BLaER1 treated with 17β-estradiol and CSF1 and Interleukin-3, amounts not matched to agents 10 nM and 100 nM (cell line): ENCODE measurements at regions not wholly inside any gene's neighbourhood (a gene's known extent, or its start where the extent isn't known, plus 50 kb on each side); places are given as distances from the start of the nearest gene placed in this dataset.

Experiments used
- H3K27ac ChIP-seq, 11 experiments: shearing (Covaris generic); formaldehyde crosslinking; 2 replicates each; pipeline ENCODE4 v1.8.1; 2022
- H3K27me3 ChIP-seq, 11 experiments: shearing (Covaris generic); formaldehyde crosslinking; 2 replicates each; pipeline ENCODE4 v1.8.1; 2022
- H3K36me3 ChIP-seq, 11 experiments: shearing (Covaris generic); formaldehyde crosslinking; 2 replicates each; pipeline ENCODE4 v1.8.1; 2022
- H3K4me1 ChIP-seq, 10 experiments: shearing (Covaris generic); formaldehyde crosslinking; 2 replicates each; pipeline ENCODE4 v1.8.1; 2022
- H3K4me2 ChIP-seq, 11 experiments: shearing (Covaris generic); formaldehyde crosslinking; 2 replicates each; pipeline ENCODE4 v1.8.1; 2022
- H3K4me3 ChIP-seq, 10 experiments: shearing (Covaris generic); formaldehyde crosslinking; 2 replicates each; pipeline ENCODE4 v1.8.1; 2022
- H3K9ac ChIP-seq, 11 experiments: shearing (Covaris generic); formaldehyde crosslinking; 2 replicates each; pipeline ENCODE4 v1.8.1; 2022
- H3K9me3 ChIP-seq, 11 experiments: shearing (Covaris generic); formaldehyde crosslinking; replicated peaks in 1 of 11; 2 replicates each; pipeline ENCODE4 v1.8.1; 2022
- H4K20me1 ChIP-seq, 11 experiments: shearing (Covaris generic); formaldehyde crosslinking; 2 replicates each; pipeline ENCODE4 v1.8.1; 2022
- Cebpa-rat ChIP-seq, 11 experiments: shearing (Covaris generic); IDR thresholded peaks; 2 replicates each; pipeline ENCODE4 v1.8.1; 2022

GRCh38 chr3:13152826-13153710 lies 79.8 kb upstream of the IQSEC1 start:
- H3K4me2 ChIP-seq: peak overlapping the region in 8 of 11 experiments; percentile 26 to 76 (median 58); a peak in 15 of 22 replicates

GRCh38 chr3:13150624-13151023 lies 77.4 kb upstream of the IQSEC1 start:
- Histone ChIP-seq H3K9me3 (peaks cover 5 to 15% (median 10%) of the 10 kb centered on the region in 11 experiments), H3K4me3 (no peak overlapping the region), H3K27ac (no peak overlapping the region), H3K4me2 (peak overlapping the region in 8 of 11 experiments; percentile 68 to 93 (median 88); a peak in 10 of 22 replicates), H3K27me3 (no peaks in the 10 kb centered on the region), H3K9ac (no peak overlapping the region), H4K20me1 (no peaks in the 10 kb centered on the region), H3K4me1 (peaks cover 9 to 59% (median 43%) of the 10 kb centered on the region in 10 experiments), H3K36me3 (no peaks in the 10 kb centered on the region; a peak in 1 of 22 replicates)
- no peak for TF ChIP-seq Cebpa-rat (IDR thresholded peaks at IDR 0.05)

More at GRCh38 chr3:13152826-13153710, 79.8 kb upstream of the IQSEC1 start:
- Histone ChIP-seq H3K27ac (no peak overlapping the region), H3K9ac (no peak overlapping the region), H3K4me1 (peaks cover 9 to 50% (median 38%) of the 10 kb centered on the region in 10 experiments), H3K9me3 (peaks cover 9 to 25% (median 21%) of the 10 kb centered on the region in 11 experiments), H4K20me1 (no peaks in the 10 kb centered on the region), H3K4me3 (no peak overlapping the region), H3K27me3 (no peaks in the 10 kb centered on the region), H3K36me3 (no peaks in the 10 kb centered on the region; a peak in 1 of 22 replicates)
- TF ChIP-seq Cebpa-rat (IDR thresholded peaks at IDR 0.05): no peak

- H3K9ac ChIP-seq: peak overlapping the region in 3 of 11 experiments; percentile 2 to 42 (median 11); a peak in 3 of 22 replicates
- no peaks in the 10 kb centered on the region; a peak in 1 of 22 replicates for H3K27me3 ChIP-seq
- H3K27ac ChIP-seq: peak overlapping the region in 4 of 11 experiments; percentile 3 to 30 (median 18); a peak in 6 of 22 replicates
- H3K36me3 ChIP-seq: no peaks in the 10 kb centered on the region
- H3K4me3 ChIP-seq: peak overlapping the region in 6 of 10 experiments; percentile 2 to 34 (median 26); a peak in 7 of 20 replicates
- H4K20me1 ChIP-seq: no peaks in the 10 kb centered on the region; a peak in 1 of 22 replicates
- no peak for TF ChIP-seq Cebpa-rat (IDR thresholded peaks at IDR 0.05)
- H3K4me2 ChIP-seq: peak overlapping the region; percentile 68 to 93 (median 87)
- peaks cover 0 to 6% (median 0%) of the 10 kb centered on the region in 11 experiments; a peak in 7 of 22 replicates for H3K9me3 ChIP-seq
- peaks cover 11 to 67% (median 48%) of the 10 kb centered on the region in 10 experiments for H3K4me1 ChIP-seq
Measured at GRCh38 chr3:13149330-13150108, 76.3 kb upstream of the IQSEC1 start.

GRCh38 chr3:13148561-13149329 lies 75.5 kb upstream of the IQSEC1 start:
- no peak overlapping the region for H3K4me3 ChIP-seq
- H3K9me3 ChIP-seq: peaks cover 0 to 6% (median 0%) of the 10 kb centered on the region in 11 experiments; a peak in 4 of 22 replicates
- H3K4me1 ChIP-seq: peaks cover 19 to 71% (median 52%) of the 10 kb centered on the region in 10 experiments
- no peaks in the 10 kb centered on the region for H3K36me3 ChIP-seq
- no peaks in the 10 kb centered on the region; a peak in 2 of 22 replicates for H4K20me1 ChIP-seq
- no peak overlapping the region for H3K9ac ChIP-seq
- no peak overlapping the region; a peak in 1 of 22 replicates for H3K27ac ChIP-seq
- H3K4me2 ChIP-seq: peak overlapping the region in 10 of 11 experiments; percentile 15 to 93 (median 81); a peak in 14 of 22 replicates
- H3K27me3 ChIP-seq: no peaks in the 10 kb centered on the region; a peak in 2 of 22 replicates
- TF ChIP-seq Cebpa-rat (IDR thresholded peaks at IDR 0.05): no peak

GRCh38 chr3:13148126-13148525 lies 74.9 kb upstream of the IQSEC1 start:
- peaks cover 0 to 6% (median 0%) of the 10 kb centered on the region in 11 experiments; a peak in 3 of 22 replicates for H4K20me1 ChIP-seq
- no peaks in the 10 kb centered on the region for H3K36me3 ChIP-seq
- H3K9ac ChIP-seq: no peak overlapping the region
- no peak overlapping the region for H3K4me3 ChIP-seq
- TF ChIP-seq Cebpa-rat (IDR thresholded peaks at IDR 0.05): no peak
- H3K4me1 ChIP-seq: peaks cover 21 to 70% (median 50%) of the 10 kb centered on the region in 10 experiments
- H3K27me3 ChIP-seq: no peaks in the 10 kb centered on the region; a peak in 2 of 22 replicates
- H3K4me2 ChIP-seq: peak overlapping the region in 2 of 11 experiments; percentile 82 to 88; a peak in 2 of 22 replicates
- no peak overlapping the region for H3K27ac ChIP-seq
- peaks cover 0 to 6% (median 0%) of the 10 kb centered on the region in 11 experiments; a peak in 4 of 22 replicates for H3K9me3 ChIP-seq

GRCh38 chr3:13147344-13147743 lies 74.1 kb upstream of the IQSEC1 start:
- H3K4me2 ChIP-seq: no peak overlapping the region
- no peak overlapping the region for H3K4me3 ChIP-seq
- no peak overlapping the region for H3K27ac ChIP-seq
- TF ChIP-seq Cebpa-rat (IDR thresholded peaks at IDR 0.05): no peak
- no peaks in the 10 kb centered on the region for H3K36me3 ChIP-seq
- peaks cover 21 to 64% (median 48%) of the 10 kb centered on the region in 10 experiments for H3K4me1 ChIP-seq
- H4K20me1 ChIP-seq: peaks cover 0 to 14% (median 0%) of the 10 kb centered on the region in 11 experiments; a peak in 3 of 22 replicates
- H3K27me3 ChIP-seq: no peaks in the 10 kb centered on the region; a peak in 2 of 22 replicates
- peaks cover 0 to 6% (median 0%) of the 10 kb centered on the region in 11 experiments; a peak in 4 of 22 replicates for H3K9me3 ChIP-seq
- H3K9ac ChIP-seq: no peak overlapping the region

GRCh38 chr3:13146643-13147143 lies 73.5 kb upstream of the IQSEC1 start:
- Histone ChIP-seq H3K4me1 (peaks cover 21 to 60% (median 48%) of the 10 kb centered on the region in 10 experiments), H3K4me2 (peak overlapping the region in 4 of 11 experiments; percentile 9 to 25 (median 17); a peak in 6 of 22 replicates), H3K27me3 (no peaks in the 10 kb centered on the region; a peak in 2 of 22 replicates), H3K27ac (no peak overlapping the region), H3K9ac (no peak overlapping the region), H3K4me3 (no peak overlapping the region), H3K9me3 (peaks cover 0 to 6% (median 0%) of the 10 kb centered on the region in 11 experiments; a peak in 4 of 22 replicates), H4K20me1 (peaks cover 0 to 15% (median 0%) of the 10 kb centered on the region in 11 experiments; a peak in 4 of 22 replicates), H3K36me3 (no peaks in the 10 kb centered on the region)
- TF ChIP-seq Cebpa-rat (IDR thresholded peaks at IDR 0.05): no peak
